ENCODE measurements at regions not wholly inside any gene's neighbourhood (a gene's known extent, or its start where the extent isn't known, plus 50 kb on each side); places are given as distances from the start of the nearest gene placed in this dataset.

GRCh38 chr13:56412856-56413255, 727.9 kb upstream of the PRR20A start:
- Histone ChIP-seq H2AFZ (ENCODE audit: low read length) (no peak overlapping the region), H3K4me3 (ENCODE audit: extremely low read depth in 1 of 4, insufficient read depth in 2 of 4, low read depth in 3 of 4, low read length in 4 of 4) (no peak overlapping the region), H3K79me2 (ENCODE audit: control insufficient read depth in 1 of 2, insufficient read depth in 2 of 2, low read length in 2 of 2) (no peaks in the 10 kb centered on the region), H2BK20ac (ENCODE audit: low read length) (no peak overlapping the region), H2BK12ac (ENCODE audit: low read depth, low read length) (no peak overlapping the region), H4K20me1 (replicated peaks in 1 of 2; ENCODE audit: control insufficient read depth in 1 of 2, insufficient read depth in 2 of 2, low read length in 2 of 2) (no peaks in the 10 kb centered on the region), H3K27me3 (replicated peaks in 1 of 4; ENCODE audit: control insufficient read depth in 3 of 4, extremely low read depth in 1 of 4, insufficient read depth in 3 of 4, low read length in 3 of 4) (no peaks in the 10 kb centered on the region), H3K14ac (ENCODE audit: insufficient read length) (no peak overlapping the region), H2AK5ac (ENCODE audit: low read depth, low read length) (no peak overlapping the region), H3K4me2 (ENCODE audit: insufficient read depth in 1 of 2, low read depth in 2 of 2, low read length in 2 of 2) (no peak overlapping the region), H3K56ac (replicated peaks; ENCODE audit: insufficient read length, low read depth, low read length) (no peak overlapping the region), H3K4me1 (replicated peaks in 1 of 4; ENCODE audit: control insufficient read depth in 3 of 4, insufficient read depth in 4 of 4, low read length in 3 of 4) (no peaks in the 10 kb centered on the region), H3K9me3 (ENCODE audit: insufficient read depth in 2 of 2, low read depth in 1 of 2, low read length in 1 of 2) (no peaks in the 10 kb centered on the region), H3K4ac (replicated peaks; ENCODE audit: insufficient read length, low read depth, low read length) (no peak overlapping the region), H4K8ac (ENCODE audit: extremely low read depth, insufficient read depth, low read length) (no peak overlapping the region), H3K27ac (ENCODE audit: low read depth, low read length) (no peak overlapping the region), H3K18ac (ENCODE audit: extremely low read depth, low read length) (no peak overlapping the region), H3K9ac (replicated peaks in 1 of 4; ENCODE audit: extremely low read depth in 1 of 4, low read depth in 3 of 4, low read length in 3 of 4) (no peak overlapping the region), H4K5ac (ENCODE audit: insufficient read length, low read depth, low read length) (no peak overlapping the region), H2BK5ac (ENCODE audit: low read depth, low read length) (no peak overlapping the region), H4K91ac (replicated peaks; ENCODE audit: insufficient read length, low read length) (no peak overlapping the region), H3K23ac (ENCODE audit: insufficient read length) (no peak overlapping the region), H2BK120ac (replicated peaks; ENCODE audit: low read depth, low read length) (no peak overlapping the region), H3K36me3 (ENCODE audit: control insufficient read depth in 2 of 4, insufficient read depth in 4 of 4, low read length in 3 of 4) (no peaks in the 10 kb centered on the region), H3K23me2 (ENCODE audit: low read depth, low read length) (no peaks in the 10 kb centered on the region), H3K79me1 (ENCODE audit: low read depth, low read length) (no peaks in the 10 kb centered on the region), H2BK15ac (ENCODE audit: low read length) (no peak overlapping the region)
- ChIA-PET CTCF (ENCODE audit: partially characterized antibody) (interaction anchor here (0.7 kb wide), 1 partner anchor 1450 kb away, joined by 3 read pairs; no protein-coding TSS in a partner anchor), POLR2A (ENCODE audit: partially characterized antibody) (no interaction called here)
- FAIRE-seq: no peak
- TF ChIP-seq CBX5 (IDR thresholded peaks at IDR 0.05; ENCODE audit: low read depth, low read length) (no peak), ATF2 (IDR thresholded peaks at IDR 0.05; ENCODE audit: low read length) (no peak), TEAD4 (IDR thresholded peaks at IDR 0.05; ENCODE audit: low read depth, low read length) (peak; percentile 34; the same call in 1 of the 2 replicates)
- no peak for DNase-seq (ENCODE audit: low read depth in 1 of 2, low spot score in 2 of 2)

Measured in H1 (cell line).